GM19023 (cell line): ENCODE measurements at regions not wholly inside any gene's neighbourhood (a gene's known extent, or its start where the extent isn't known, plus 50 kb on each side); places are given as distances from the start of the nearest gene placed in this dataset.
"Not testable (repeated sequence)": the region's sequence is repeated elsewhere in the genome, so short reads cannot be mapped to it uniquely, and the experiment has no call there.

ENCODE experiments used
- ATAC-seq: cut with Tn5 transposase; IDR thresholded peaks from one replicate; pipeline ENCODE4 v1.9.1; 2021; ENCODE audit warnings: mild to moderate bottlenecking, moderate library complexity; ENCODE audit not compliant: unreplicated experiment

DNA sequence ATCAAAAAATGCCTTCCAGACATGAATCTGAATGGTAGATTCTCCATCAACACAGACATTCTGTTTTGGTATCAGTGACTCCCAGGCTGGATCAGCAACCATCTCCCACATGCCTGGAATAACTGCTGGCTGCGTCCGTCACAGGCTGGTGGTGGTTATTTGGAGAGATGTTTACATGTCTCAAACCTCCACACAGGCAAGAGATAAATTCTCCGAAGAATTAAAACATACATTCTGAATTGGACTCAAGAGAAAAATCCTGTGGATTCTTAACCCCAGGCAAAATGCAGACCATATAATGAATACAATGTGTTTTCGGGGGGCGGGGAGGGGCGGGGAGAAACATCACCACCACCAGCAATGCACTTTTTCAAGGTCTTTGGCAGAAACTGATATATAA, 108.2 kb downstream of the THBS2 start:
- no peak for ATAC-seq

DNA sequence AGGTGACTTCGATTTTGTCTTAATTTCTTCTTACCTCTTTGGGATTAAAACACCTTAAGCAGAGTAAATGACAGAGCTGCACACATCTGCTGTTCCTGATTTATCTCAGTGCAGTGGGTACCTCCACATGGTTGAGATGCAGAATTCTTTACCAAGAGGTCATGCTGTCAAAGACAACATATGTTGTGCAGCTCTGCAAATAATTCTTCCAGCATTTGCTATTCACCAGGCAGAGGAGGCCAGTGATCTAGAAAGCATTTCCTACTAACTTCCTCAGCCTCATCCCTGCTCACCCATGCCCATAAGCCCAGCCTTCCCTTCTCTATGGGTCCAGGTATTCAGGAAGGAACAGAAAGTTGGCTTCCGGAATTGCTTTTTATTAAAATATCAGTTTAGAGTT, 109.3 kb downstream of the THBS2 start:
- ATAC-seq: no peak

DNA sequence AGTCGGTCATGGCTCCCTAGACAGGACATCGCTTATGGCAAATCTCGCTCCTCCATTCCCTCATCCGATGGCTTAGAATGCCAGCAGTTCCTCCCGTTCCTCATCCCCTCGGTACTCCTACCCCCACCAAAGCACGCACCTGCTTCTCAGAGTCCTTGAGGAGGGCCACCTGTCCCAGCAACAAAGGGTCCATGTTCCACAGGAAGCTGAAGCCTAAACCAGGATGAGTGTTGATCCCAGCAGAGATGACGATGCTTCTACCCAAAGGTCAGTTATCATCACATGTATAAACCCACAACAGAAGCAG, 111.2 kb downstream of the THBS2 start:
- no peak for ATAC-seq

- ATAC-seq: no peak
These were observed 111.7 kb downstream of the THBS2 start for GRCh38 chr6:169141671-169142537.

DNA sequence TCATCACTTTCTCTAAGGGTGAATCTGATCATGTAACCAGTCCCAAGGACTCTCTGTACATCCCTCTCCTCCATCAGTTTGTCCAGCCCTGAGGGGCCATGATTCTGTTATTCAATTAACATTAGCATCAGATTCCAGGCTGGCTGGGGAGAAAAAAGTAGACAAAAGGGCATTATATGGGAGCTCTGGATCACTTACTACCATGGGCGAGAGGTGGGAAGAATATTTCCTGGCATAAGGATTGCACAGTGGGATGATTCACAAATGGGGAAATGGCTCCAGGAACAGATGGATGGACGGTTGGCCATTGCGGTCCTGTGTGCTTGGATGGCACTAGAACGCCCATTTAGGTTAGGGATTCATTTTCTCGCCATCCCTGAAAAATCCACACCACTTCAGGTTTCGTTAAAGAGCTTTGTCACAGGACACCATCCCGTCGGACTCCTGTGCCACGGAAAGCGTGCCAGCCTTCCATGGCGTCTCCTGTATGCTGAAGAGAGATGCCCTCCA, 112.6 kb downstream of the THBS2 start:
- no peak for ATAC-seq

GRCh38 chr6:169139179-169139971, 114.3 kb downstream of the THBS2 start:
- no peak for ATAC-seq

DNA sequence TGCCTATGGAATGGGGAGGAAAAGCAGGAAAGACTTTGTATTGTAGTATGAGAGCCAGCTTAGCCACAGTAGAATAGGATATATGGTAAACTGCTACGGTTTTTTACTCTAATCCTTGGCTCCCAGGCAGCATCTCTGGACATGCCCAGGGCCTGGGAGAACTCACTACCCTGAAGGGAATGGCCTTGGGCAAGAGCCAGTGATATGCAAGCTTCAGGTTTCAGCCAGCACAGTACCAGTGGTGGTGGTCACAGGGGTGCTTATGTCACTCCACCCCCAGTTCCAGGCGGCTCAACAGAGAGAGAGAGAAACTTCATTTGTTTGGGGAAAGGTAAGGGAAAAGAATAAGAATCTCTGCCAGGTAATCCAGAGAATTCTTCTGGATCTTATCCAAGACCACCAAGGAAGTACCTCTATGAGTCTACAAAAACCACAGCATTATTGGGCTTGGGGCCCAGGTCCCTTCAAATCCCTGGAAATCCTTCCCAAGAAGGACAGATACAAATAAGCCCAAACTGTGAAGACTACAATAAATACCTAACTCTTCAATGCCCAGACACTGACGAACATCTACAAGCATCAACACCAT, 121.2 kb downstream of the THBS2 start:
- no peak for ATAC-seq

DNA sequence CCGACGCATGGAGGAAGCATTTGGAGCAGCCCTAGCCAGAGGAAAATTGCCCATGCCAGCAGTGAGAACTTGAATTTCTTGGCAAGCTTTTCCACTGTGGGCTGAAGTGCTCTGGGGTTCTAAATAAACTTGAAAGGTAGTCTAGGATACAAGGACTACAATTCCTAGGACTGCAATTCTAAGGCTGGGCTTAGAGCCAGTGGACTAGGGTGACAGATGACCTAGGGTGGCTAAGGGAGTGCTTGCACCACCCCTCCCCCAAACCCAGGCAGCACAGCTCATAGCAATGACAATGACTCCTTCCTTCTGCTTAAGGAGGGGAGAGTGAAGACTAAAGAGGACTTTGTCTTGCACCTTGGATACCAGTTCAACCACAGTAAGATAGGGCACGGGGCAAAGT, 122.3 kb downstream of the THBS2 start:
- ATAC-seq: no peak

DNA sequence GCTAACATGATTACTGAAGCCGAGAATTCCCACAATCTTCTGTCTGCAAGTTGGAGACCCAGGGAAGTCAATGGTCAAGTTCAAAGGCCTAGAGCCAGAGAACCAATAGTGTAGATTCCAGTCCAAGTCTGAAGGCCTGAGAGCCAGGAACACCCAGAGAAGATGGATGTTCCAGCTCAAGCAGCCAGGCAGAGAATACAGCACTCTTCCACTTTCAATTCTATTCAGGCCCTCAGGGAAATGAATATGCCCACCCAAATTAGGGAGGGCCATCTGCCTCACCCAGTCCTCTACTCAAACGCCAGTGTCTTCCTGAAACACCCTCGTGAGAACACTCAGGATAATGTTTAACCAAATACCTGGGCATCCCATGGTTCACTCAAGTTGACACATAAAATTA, 123.5 kb downstream of the THBS2 start:
- no peak for ATAC-seq

DNA sequence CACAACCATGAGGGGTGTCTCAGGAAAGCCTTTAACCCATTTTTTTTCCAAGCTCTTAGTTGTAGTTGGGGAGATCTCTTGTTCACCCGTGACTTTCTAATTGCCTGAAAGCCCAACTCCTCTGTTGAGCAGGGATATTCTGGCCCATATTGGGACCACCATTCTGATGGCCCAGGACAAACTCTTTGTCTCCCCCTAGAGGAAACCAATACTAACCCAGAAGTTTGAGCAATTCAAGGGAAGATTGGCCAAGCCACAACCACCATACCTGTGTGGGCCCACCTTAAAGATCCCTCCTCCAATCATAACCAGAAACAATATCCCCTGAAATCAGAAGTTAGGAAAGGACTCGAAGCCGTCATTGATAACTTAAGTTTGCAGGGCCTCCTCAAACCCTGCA, 132.6 kb downstream of the THBS2 start:
- no peak for ATAC-seq

GRCh38 chr6:169119669-169120068, 134.0 kb downstream of the THBS2 start:
- no peak for ATAC-seq

DNA sequence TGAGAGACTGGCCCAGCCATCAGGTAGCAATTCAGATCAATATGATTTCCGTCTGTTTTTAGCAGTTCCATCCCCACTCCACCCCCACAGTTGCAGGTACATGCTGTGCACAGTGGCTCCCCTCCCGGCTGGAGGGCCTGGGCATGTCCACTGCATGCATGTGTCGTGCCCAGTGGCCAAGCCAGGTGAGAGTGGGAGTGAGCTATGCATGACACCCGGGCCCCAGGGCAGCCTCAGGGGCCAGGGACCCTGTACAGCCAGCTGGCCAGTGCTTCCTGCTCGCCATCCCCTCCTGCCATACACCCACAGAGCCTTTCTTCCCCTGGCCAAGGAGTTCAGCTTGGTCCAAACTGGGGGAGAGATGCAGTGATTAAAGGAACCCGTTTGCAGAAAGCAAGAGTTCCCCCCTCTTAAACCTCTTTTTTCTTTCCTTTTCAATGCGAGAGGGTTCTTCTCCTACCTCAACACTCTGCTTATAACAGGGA, 135.3 kb downstream of the THBS2 start:
- ATAC-seq: no peak

GRCh38 chr6:169117663-169118062, 136.0 kb downstream of the THBS2 start:
- no peak for ATAC-seq

DNA sequence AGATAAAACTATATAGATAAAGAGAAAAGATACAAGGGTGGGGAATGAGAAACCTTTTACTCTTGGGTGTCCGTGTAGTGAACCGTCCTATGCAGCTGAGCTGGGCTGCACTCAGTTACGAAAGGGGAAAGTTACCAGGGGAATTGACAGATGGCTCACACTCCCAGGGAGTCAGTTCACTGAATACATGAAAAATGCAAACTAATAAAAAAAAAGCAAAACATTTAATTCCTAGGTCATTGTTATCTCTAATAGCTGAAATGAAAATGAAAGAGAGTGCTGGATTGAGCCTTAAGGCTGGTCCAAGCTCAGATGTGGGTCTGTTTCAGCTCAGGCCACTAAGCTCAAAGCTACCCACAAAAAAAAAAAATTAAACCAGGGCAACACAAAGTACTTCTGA, 138.0 kb downstream of the THBS2 start:
- ATAC-seq: no peak

- ATAC-seq: not testable (repeated sequence)
These were observed 139.0 kb downstream of the THBS2 start for GRCh38 chr6:169114632-169115031.

- peak; percentile 83 for ATAC-seq
These were observed 140.9 kb downstream of the THBS2 start for GRCh38 chr6:169112483-169113320.

GRCh38 chr6:169111203-169111602, 142.4 kb downstream of the THBS2 start:
- no peak for ATAC-seq

- ATAC-seq: no peak
These were observed 144.0 kb downstream of the THBS2 start for GRCh38 chr6:169109411-169110220.

DNA sequence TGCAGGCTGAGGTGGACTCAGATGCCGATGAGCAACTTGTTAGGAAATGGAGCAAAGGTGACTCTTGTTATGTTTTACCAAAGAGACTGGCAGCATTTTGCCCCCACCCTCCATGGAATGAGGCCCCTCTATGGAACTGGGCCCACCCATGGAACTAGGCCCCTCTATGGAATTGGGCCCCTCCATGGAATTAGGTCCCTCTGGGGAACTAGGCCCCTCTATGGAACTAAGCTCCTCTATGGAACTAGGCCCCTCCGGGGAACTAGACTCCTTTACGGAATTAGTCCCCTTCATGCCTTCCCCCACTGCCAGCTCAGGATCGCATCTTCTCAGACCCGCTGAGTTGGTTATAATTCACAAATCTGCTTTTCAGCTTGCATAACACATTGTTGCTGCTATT, 144.9 kb downstream of the THBS2 start:
- no peak for ATAC-seq

DNA sequence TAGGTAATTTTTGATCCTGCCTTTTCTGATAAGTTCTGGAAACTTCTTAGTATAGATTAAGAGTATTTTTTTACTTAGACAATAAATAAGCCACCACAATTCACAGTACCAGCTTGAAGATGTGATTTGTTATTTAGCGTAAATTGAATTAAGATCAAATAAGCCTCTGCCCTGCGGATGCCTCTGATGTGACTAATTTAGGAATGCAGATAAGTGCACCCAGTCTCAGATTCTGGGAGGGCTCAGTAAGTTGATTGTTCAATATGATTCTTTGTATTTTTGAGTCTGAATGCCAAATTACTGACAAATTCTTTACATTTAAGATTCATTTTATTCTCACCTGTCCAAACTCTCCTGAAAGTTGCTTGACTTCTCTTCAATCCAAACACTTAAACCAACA, 147.5 kb downstream of the THBS2 start:
- no peak for ATAC-seq
